Amniotic epithelial cell (primary cell): ENCODE measurements at regions not wholly inside any gene's neighbourhood (a gene's known extent, or its start where the extent isn't known, plus 50 kb on each side); places are given as distances from the start of the nearest gene placed in this dataset.
A peak's percentile ranks its signal among the peaks of the same experiment; 100 is the strongest.
"Not testable (repeated sequence)": the region's sequence is repeated elsewhere in the genome, so short reads cannot be mapped to it uniquely, and the experiment has no call there.

Experiments used
- DNase-seq: peaks from one replicate; pipeline ENCODE4 v3.0.0-alpha.2; 2010; ENCODE audit warnings: low read depth

GRCh38 chr1:214143006-214143992, 137.7 kb upstream of the SMYD2 start:
- no peak for DNase-seq

DNA sequence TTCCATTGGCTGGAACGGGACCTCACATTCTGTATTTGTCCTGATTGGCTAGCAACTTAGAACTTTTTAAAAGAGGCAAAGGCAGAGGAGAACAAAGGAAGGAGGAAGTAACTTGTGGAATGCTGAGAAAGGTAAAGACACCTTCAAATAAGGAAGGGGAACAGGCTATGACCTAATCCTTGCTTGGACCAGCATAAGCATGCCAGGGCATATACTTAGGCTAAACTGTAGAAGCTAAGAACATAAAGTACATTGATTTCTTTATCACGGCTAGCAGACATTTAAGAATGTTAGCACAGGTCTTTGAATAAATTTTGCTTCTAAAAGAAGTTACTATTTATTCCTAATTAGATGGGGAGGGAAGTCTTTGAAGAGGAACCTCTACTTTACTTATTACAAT, 136.4 kb upstream of the SMYD2 start:
- not testable (repeated sequence) for DNase-seq

GRCh38 chr1:214146523-214146922, 134.4 kb upstream of the SMYD2 start:
- DNase-seq = no peak

DNA sequence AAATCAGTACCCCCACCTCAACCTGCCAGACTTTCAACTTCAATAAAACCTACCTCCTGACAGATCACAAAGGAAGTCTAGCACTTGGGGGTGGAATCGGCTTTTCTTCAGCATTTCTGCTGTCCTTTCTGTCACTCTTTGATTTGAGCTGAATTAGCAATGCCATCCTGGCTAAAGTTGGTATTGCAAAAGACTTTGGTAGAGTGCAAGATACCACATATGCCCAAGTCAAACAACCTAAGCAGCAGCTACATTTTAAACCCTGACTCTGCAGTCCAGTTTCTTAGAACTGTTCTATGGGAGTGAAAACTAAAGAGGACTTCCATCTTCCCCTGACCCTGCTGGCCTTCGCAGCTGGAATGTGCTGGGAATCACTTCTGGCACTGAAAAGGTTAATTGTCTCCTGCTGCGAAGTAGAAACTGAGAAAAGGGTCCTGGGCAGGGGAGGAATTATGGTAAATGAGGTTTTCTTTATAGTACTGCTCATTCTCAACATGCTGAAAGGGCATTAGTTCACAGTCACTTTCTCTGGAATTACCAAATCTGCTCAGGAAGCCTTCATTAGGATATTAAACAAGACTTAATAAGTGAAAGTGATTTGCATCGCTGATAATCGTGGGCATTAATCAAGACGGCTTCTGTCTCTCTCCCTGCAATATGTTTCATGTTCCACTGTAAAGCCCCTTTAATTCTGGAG, 126.2 kb upstream of the SMYD2 start:
- no peak for DNase-seq

DNA sequence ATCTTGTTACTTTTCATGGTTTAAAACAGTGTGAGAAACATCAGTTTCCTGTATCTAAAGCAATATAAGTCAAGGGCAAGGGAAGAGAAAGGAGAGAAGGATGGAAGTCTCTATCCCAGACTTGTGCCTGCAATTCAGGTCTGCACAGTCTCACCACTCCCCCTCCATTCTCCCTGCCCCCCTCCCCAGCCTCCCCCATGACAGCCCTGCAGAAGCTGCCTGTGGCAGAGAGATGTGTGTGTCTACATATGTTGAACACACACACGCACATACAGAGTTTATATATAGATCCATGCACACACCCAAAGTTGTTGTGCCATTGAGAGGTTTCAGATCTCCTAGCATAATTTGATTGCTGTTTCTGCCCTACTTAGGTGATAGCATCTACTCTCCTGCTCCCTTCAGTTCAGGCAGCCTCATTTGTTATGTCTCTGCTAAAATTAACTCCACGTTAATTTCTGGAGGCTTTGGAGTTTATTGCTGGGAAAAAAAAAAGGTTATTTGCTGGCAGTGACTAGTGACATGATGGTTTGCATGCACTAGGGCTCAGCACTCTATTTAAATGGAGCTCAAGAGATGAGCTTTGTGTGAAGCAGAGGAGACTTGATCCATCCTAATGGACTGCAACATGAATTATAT, 124.9 kb upstream of the SMYD2 start:
- DNase-seq = no peak

- DNase-seq = no peak
Measured at GRCh38 chr1:214164173-214164572, 116.8 kb upstream of the SMYD2 start.

- no peak for DNase-seq
Measured at GRCh38 chr1:214165850-214166374, 115.0 kb upstream of the SMYD2 start.

DNA sequence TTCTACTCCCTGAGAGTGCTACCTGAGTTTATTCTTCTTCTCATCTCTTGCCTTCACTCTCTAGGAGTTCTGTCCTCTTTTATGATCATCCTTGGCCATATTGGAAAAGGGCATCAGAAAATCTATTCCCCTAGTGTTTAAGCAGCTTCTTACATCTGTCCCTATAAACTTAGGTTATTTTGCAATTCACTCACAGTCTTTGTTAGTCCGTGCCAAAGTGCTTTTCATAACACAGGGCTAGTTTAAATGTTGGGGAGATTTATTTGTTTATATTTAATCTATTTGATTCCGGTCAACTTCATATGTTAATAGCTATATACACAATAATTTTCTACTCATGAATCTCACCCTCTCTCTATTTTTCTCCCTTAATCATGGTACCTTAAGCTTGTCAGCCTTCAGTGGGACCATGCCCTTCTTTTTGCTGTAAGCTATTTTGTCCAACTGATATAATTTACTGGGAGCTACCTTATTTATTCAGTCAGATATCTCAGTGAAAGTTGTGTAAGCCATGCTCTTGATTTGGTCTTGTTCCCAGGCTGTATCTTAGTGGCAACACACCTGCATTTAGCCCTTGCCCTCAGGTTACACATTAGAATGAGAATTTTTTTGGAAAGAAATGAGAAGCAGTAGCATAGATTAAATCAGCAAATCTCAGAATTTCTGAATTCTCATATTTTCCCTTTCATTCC, 106.3 kb upstream of the SMYD2 start:
- DNase-seq = no peak

GRCh38 chr1:214178102-214178501, 102.9 kb upstream of the SMYD2 start:
- DNase-seq = no peak

- DNase-seq = no peak
Measured at GRCh38 chr1:214184992-214185391, 96.0 kb upstream of the SMYD2 start.

DNA sequence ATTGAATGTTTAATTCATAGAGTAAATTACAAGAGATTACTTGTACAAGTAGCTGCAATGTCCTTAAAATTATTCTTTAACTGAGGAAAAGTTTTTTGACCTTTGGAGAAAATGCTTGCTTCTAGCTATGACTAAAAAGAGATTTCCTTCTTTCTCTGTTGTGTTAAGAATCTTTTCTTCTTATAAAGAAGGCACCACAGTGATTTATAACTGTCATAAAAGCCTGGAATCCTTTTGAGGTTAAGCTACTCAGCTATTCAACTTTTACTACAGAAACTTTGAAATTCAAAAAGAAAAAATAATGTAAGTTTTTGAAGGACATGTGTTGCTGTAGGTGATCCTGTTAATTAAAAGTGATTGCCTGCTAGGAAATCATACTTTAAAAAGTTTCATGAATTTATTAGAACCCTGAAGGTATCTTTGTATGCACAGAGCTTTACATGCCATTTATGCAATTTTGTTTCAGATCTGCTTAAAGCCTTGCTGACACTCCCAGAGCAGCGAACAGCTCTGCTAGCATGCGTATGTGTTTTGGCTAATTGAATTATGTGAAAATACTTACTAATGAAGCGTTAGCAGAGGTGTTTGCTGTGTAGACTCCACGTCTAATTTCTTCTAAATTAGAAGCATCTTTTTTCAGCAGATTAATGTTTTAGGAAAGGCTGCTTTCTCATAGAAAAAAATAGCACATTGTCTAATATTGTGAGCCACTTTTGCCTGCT, 94.7 kb upstream of the SMYD2 start:
- DNase-seq = no peak

- DNase-seq = no peak
Measured at GRCh38 chr1:214187121-214187900, 93.6 kb upstream of the SMYD2 start.

GRCh38 chr1:214187933-214188332, 93.0 kb upstream of the SMYD2 start:
- DNase-seq = no peak

DNA sequence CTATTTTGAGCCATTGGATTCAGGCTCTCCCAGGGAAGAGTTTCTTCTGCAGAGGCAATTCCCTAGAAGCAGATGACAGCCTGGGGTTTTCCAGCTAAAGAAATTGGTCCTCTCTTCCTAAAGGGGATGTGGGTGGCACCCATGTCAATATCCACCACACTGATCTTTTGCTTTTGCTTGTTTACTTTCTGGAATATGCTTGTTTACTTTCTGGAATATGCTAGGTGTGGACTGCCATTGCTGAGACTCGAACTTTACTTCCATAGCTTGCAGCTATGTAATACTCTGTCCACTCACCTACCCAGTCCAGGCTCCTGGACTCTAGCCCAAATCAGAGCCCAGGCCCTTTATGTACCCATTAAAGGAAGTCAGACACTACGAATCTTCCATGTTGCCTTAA, 92.1 kb upstream of the SMYD2 start:
- DNase-seq = no peak

GRCh38 chr1:214192825-214193643, 87.9 kb upstream of the SMYD2 start:
- DNase-seq = peak; percentile 18

- DNase-seq = no peak
Measured at GRCh38 chr1:214193691-214194090, 87.3 kb upstream of the SMYD2 start.

DNA sequence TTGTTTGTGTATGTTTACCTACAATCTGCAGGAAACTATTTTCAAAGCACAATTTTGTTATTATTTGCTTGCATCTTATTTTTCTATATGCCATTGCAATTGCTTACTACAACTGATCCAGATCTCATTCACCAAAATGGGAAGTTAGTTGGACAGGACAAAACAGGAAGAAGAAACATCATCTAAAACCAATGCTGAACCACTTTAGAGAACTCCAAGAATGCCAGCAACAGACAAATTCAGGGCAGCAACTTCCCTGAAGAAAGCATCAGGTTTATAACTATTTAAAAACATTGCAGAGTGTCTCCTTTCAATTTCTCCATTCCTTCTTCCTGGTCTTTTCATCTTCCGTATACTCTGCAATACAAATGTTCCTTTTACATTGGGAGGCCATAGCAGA, 82.4 kb upstream of the SMYD2 start:
- no peak for DNase-seq

DNA sequence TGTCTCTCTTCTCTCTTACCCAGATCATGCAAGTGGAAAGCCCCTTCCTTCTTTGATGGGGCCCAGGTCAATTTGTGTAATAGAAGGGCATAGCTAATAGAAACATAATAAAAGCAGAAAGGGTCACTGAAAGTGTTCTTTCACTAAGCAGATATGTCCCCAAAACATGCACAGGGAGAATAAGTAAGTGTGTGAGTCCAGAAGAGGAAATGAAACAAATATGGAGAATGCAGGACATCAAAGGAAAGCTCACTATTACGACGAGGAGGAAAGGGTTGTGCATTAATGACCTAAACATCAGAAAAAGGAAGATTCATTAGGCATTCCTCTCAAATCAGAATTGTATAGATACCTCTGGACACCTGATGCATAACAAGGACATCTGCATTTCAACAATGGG, 81.4 kb upstream of the SMYD2 start:
- DNase-seq = no peak

DNA sequence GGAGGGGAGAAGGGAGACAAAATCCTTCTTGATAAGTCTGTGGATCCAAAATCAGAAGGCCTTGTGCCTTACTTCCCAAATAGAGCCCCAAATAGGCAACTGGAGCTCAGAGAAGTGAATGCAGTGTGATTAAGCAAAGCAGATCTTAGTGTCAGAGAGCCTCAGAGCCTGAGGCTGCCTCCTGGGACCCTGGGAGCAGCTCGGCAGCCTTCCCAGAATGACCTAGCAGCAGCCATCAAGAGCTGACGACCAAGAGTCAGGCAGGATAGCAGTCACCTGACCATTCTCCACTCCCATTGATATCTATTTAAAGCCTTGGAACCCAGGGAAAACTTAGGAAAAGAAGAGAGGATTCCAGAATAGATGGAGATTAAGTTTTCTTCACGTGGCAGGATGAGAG, 78.0 kb upstream of the SMYD2 start:
- no peak for DNase-seq

GRCh38 chr1:214205053-214205452, 75.9 kb upstream of the SMYD2 start:
- DNase-seq = no peak
